ENCODE measurements at regions not wholly inside any gene's neighbourhood (a gene's known extent, or its start where the extent isn't known, plus 50 kb on each side); places are given as distances from the start of the nearest gene placed in this dataset.

DNA sequence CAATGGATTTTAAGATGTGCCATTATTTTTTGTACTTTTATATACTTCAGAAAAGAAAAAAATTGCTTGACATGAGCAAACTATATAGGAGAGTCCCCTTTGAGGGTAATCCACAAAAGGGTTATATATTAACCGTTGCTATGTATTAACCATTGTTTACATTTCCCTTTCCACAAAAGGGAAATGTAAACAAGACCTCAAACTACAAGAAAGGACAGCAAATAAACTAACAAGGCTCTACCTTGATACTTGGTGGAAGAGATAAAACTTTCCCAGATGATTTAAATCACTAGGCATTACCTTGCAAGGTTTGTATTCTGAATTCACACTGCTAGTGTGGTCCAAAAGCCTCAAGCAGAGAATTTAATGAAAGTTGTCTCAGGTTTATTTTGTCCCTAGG, 616.3 kb upstream of the BCHE start (continued):
- TF ChIP-seq, protein P1, sequence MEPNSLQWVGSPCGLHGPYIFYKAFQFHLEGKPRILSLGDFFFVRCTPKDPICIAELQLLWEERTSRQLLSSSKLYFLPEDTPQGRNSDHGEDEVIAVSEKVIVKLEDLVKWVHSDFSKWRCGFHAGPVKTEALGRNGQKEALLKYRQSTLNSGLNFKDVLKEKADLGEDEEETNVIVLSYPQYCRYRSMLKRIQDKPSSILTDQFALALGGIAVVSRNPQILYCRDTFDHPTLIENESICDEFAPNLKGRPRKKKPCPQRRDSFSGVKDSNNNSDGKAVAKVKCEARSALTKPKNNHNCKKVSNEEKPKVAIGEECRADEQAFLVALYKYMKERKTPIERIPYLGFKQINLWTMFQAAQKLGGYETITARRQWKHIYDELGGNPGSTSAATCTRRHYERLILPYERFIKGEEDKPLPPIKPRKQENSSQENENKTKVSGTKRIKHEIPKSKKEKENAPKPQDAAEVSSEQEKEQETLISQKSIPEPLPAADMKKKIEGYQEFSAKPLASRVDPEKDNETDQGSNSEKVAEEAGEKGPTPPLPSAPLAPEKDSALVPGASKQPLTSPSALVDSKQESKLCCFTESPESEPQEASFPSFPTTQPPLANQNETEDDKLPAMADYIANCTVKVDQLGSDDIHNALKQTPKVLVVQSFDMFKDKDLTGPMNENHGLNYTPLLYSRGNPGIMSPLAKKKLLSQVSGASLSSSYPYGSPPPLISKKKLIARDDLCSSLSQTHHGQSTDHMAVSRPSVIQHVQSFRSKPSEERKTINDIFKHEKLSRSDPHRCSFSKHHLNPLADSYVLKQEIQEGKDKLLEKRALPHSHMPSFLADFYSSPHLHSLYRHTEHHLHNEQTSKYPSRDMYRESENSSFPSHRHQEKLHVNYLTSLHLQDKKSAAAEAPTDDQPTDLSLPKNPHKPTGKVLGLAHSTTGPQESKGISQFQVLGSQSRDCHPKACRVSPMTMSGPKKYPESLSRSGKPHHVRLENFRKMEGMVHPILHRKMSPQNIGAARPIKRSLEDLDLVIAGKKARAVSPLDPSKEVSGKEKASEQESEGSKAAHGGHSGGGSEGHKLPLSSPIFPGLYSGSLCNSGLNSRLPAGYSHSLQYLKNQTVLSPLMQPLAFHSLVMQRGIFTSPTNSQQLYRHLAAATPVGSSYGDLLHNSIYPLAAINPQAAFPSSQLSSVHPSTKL (CRISPR knock-in tag; IDR thresholded peaks at IDR 0.05), result peak; percentile 65
- TF ChIP-seq, protein P2, sequence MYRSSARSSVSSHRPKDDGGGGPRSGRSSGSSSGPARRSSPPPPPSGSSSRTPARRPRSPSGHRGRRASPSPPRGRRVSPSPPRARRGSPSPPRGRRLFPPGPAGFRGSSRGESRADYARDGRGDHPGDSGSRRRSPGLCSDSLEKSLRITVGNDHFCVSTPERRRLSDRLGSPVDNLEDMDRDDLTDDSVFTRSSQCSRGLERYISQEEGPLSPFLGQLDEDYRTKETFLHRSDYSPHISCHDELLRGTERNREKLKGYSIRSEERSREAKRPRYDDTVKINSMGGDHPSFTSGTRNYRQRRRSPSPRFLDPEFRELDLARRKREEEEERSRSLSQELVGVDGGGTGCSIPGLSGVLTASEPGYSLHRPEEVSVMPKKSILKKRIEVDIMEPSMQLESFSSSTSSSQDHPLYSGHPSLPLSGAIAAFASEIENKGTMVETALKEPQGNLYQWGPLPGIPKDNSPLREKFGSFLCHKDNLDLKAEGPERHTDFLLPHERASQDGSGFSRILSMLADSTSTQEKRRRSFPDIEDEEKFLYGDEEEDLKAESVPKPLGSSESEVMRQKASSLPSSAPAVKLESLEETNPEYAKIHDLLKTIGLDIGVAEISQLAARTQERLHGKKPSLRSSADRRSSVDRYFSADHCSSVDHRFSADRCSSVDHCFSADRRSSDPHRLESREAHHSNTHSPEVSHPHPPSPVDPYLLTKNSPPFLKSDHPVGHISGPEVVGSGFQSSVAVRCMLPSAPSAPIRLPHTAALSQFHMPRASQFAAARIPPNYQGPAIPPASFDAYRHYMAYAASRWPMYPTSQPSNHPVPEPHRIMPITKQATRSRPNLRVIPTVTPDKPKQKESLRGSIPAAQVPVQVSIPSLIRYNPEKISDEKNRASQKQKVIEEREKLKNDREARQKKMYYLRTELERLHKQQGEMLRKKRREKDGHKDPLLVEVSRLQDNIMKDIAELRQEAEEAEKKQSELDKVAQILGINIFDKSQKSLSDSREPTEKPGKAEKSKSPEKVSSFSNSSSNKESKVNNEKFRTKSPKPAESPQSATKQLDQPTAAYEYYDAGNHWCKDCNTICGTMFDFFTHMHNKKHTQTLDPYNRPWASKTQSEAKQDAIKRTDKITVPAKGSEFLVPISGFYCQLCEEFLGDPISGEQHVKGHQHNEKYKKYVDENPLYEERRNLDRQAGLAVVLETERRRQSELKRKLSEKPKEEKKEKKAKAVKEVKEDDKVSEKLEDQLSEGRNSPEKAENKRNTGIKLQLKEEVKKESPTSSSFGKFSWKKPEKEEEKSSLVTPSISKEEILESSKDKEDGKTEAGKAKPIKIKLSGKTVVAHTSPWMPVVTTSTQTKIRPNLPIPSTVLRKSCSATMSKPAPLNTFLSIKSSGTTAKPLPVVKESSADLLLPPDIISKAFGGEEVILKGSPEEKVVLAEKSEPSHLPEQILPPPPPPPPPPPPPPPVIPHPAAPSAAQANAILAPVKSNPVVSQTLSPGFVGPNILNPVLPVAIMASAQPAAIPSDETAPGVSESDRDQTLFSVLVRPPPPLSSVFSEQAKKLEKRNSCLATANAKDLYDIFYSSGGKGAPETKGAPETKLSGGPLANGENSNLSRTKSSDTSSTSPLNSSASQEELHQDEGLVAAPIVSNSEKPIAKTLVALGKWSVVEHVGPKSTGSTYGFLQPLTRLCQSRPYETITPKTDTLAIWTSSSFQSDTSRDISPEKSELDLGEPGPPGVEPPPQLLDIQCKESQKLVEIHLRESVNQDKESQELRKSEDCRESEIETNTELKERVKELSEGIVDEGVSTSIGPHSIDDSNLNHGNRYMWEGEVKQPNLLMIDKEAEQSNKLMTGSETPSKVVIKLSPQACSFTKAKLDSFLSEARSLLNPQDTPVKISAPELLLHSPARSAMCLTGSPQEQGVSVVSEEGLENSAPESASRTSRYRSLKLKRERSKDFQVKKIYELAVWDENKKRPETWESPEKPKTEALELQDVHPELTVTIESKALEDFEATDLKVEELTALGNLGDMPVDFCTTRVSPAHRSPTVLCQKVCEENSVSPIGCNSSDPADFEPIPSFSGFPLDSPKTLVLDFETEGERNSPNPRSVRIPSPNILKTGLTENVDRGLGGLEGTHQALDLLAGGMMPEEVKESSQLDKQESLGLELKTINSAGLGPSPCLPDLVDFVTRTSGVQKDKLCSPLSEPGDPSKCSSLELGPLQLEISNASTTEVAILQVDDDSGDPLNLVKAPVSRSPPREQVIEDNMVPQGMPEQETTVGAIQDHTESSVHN (CRISPR knock-in tag; IDR thresholded peaks at IDR 0.05), result no peak
- TF ChIP-seq AKAP8 (CRISPR knock-in tag; IDR thresholded peaks at IDR 0.05) (no peak), ZNF431 (CRISPR knock-in tag; IDR thresholded peaks at IDR 0.05; ENCODE audit: borderline replicate concordance, low read depth) (no peak), FOXP1 (IDR thresholded peaks at IDR 0.05) (no peak), FOXP1 (CRISPR knock-in tag; IDR thresholded peaks at IDR 0.05) (peak; percentile 80), ZNF260 (CRISPR knock-in tag; IDR thresholded peaks at IDR 0.05; ENCODE audit: borderline replicate concordance, low read depth) (no peak), CBX5 (CRISPR knock-in tag; IDR thresholded peaks at IDR 0.05; ENCODE audit: borderline replicate concordance) (no peak), RFX3 (CRISPR knock-in tag; IDR thresholded peaks at IDR 0.05) (0 out of 2 replicates have a peak, but pooled peaks have one; percentile 39), GATAD2A (CRISPR knock-in tag; IDR thresholded peaks at IDR 0.05) (peak; percentile 64; the same call in 1 of the 2 replicates)
- TF ChIP-seq, protein P3, sequence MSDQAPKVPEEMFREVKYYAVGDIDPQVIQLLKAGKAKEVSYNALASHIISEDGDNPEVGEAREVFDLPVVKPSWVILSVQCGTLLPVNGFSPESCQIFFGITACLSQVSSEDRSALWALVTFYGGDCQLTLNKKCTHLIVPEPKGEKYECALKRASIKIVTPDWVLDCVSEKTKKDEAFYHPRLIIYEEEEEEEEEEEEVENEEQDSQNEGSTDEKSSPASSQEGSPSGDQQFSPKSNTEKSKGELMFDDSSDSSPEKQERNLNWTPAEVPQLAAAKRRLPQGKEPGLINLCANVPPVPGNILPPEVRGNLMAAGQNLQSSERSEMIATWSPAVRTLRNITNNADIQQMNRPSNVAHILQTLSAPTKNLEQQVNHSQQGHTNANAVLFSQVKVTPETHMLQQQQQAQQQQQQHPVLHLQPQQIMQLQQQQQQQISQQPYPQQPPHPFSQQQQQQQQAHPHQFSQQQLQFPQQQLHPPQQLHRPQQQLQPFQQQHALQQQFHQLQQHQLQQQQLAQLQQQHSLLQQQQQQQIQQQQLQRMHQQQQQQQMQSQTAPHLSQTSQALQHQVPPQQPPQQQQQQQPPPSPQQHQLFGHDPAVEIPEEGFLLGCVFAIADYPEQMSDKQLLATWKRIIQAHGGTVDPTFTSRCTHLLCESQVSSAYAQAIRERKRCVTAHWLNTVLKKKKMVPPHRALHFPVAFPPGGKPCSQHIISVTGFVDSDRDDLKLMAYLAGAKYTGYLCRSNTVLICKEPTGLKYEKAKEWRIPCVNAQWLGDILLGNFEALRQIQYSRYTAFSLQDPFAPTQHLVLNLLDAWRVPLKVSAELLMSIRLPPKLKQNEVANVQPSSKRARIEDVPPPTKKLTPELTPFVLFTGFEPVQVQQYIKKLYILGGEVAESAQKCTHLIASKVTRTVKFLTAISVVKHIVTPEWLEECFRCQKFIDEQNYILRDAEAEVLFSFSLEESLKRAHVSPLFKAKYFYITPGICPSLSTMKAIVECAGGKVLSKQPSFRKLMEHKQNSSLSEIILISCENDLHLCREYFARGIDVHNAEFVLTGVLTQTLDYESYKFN (CRISPR knock-in tag; conservative IDR thresholded peaks at IDR 0.05), result peak; percentile 63
- TF ChIP-seq, protein P4, sequence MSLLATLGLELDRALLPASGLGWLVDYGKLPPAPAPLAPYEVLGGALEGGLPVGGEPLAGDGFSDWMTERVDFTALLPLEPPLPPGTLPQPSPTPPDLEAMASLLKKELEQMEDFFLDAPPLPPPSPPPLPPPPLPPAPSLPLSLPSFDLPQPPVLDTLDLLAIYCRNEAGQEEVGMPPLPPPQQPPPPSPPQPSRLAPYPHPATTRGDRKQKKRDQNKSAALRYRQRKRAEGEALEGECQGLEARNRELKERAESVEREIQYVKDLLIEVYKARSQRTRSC (CRISPR knock-in tag; IDR thresholded peaks at IDR 0.05; ENCODE audit: low read depth), result no peak
- TF ChIP-seq, protein P5, sequence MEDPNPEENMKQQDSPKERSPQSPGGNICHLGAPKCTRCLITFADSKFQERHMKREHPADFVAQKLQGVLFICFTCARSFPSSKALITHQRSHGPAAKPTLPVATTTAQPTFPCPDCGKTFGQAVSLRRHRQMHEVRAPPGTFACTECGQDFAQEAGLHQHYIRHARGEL (CRISPR knock-in tag; IDR thresholded peaks at IDR 0.05), result no peak
- TF ChIP-seq, protein P6, sequence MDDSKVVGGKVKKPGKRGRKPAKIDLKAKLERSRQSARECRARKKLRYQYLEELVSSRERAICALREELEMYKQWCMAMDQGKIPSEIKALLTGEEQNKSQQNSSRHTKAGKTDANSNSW (CRISPR knock-in tag; IDR thresholded peaks at IDR 0.05; ENCODE audit: borderline replicate concordance), result no peak

All from HepG2 (cell line).